Psoas muscle (tissue), 7 donors: ENCODE measurements at regions not wholly inside any gene's neighbourhood (a gene's known extent, or its start where the extent isn't known, plus 50 kb on each side); places are given as distances from the start of the nearest gene placed in this dataset.

Experiments
- ATAC-seq, 4 donors: fragments of 200-7000 bp; cut with Tn5 transposase; one replicate each; pipeline ENCODE4 v1.9.1; 2020; ENCODE audit warnings: moderate library complexity in 3 of 4, mild to moderate bottlenecking in 2 of 4
- DNase-seq, 2 donors: peaks; one replicate each; pipeline ENCODE4 v3.0.0-alpha.2; 2020
- H3K27ac ChIP-seq: fragments of 200-600 bp; one replicate; pipeline ENCODE4 v1.8.0; 2022
- H3K27me3 ChIP-seq, 3 donors: fragments of 200-600 bp in 1 of 3; one replicate each; pipeline versions ENCODE4 v1.6.1 to v1.8.0; 2013 to 2022; ENCODE audit warnings: low read length in 2 of 3, mild to moderate bottlenecking in 2 of 3, moderate library complexity in 1 of 3; ENCODE audit not compliant: insufficient read depth in 3 of 3
- H3K36me3 ChIP-seq, 2 donors: fragments of 200-600 bp in 1 of 2; one replicate each; pipeline versions ENCODE4 v1.6.1 to v1.8.0; 2013 to 2022; ENCODE audit warnings: low read depth in 1 of 2, mild to moderate bottlenecking in 1 of 2, moderate library complexity in 1 of 2; ENCODE audit not compliant: insufficient read depth in 1 of 2
- H3K4me1 ChIP-seq: fragments of 200-600 bp; one replicate; pipeline ENCODE4 v1.8.0; 2022
- H3K4me3 ChIP-seq: fragments of 200-600 bp; one replicate; pipeline ENCODE4 v1.8.0; 2022; ENCODE audit warnings: mild to moderate bottlenecking
- H3K9me3 ChIP-seq: fragments of 200-600 bp; one replicate; pipeline ENCODE4 v1.8.0; 2022
- WGBS, 3 donors: extraction: QIAGEN DNeasy Blood & Tissue Kit; methylation state at CpG; one replicate each; pipeline versions ENCODE4 v1.1.6 to v1.1.7; 2013; 5-methylcytosine and 5-hydroxymethylcytosine counted together
- intact Hi-C, 2 donors: fragments of 100-400 bp; cut with DNase I; formaldehyde crosslinking; loops; one replicate each; pipeline versions ENCODE4 v1.11.0 to v1.14.2; 2022
- TF ChIP-seq, protein P1 (sequence below): fragments of 200-600 bp; IDR thresholded peaks from one replicate; pipeline ENCODE4 v1.8.0; 2022; ENCODE audit warnings: antibody characterized with exemption
- donor health status: healthy with polysubstance abuse.
- donor health status: DM: no; HTN: no; CAD: no; lungs with moderate emphysema.
- donor health status: Bipolar disorder and iron deficiency.
- donor health status: healthy.
- donor health status: DM: yes; HTN: yes; CAD: no.
- donor health status: DM: no; HTN: no; CAD: no.
- donor health status: DM: yes; HTN: yes; CAD: no.

DNA sequence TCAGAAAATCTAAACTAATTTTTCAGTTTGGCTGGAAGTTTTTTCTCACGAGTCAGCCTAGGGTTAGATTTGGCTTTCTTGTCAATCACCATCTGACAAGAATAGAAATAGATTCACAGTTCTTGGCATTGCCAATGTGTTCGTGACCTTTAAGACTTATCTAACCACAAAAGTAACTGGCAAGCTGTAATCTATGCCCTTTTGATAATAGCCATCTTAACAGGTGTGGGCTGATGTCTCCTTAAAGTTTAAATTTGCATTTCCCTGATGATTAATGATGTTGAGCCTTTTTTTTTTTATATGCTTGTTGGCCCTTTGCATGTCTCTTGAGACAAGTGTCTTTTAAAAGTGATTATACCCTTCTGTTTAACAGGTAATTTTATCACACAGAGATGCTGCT is 460.3 kb upstream of the PRKX start:
- no peaks in the 10 kb centered on the region for H3K4me1 ChIP-seq
- TF ChIP-seq, protein P1, sequence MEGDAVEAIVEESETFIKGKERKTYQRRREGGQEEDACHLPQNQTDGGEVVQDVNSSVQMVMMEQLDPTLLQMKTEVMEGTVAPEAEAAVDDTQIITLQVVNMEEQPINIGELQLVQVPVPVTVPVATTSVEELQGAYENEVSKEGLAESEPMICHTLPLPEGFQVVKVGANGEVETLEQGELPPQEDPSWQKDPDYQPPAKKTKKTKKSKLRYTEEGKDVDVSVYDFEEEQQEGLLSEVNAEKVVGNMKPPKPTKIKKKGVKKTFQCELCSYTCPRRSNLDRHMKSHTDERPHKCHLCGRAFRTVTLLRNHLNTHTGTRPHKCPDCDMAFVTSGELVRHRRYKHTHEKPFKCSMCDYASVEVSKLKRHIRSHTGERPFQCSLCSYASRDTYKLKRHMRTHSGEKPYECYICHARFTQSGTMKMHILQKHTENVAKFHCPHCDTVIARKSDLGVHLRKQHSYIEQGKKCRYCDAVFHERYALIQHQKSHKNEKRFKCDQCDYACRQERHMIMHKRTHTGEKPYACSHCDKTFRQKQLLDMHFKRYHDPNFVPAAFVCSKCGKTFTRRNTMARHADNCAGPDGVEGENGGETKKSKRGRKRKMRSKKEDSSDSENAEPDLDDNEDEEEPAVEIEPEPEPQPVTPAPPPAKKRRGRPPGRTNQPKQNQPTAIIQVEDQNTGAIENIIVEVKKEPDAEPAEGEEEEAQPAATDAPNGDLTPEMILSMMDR: no peak
- DNase-seq (no peak), ATAC-seq (no peak)
- H3K4me3 ChIP-seq: no peak overlapping the region
- no peak overlapping the region for H3K27ac ChIP-seq
- no peaks in the 10 kb centered on the region for H3K36me3 ChIP-seq
- no peaks in the 10 kb centered on the region for H3K9me3 ChIP-seq
- no peaks in the 10 kb centered on the region for H3K27me3 ChIP-seq
- WGBS, 3 donors: 58 to 68% (median 62%) methylated on average over 2 of the region's 2 CpGs
- intact Hi-C loops: no loop called here

DNA sequence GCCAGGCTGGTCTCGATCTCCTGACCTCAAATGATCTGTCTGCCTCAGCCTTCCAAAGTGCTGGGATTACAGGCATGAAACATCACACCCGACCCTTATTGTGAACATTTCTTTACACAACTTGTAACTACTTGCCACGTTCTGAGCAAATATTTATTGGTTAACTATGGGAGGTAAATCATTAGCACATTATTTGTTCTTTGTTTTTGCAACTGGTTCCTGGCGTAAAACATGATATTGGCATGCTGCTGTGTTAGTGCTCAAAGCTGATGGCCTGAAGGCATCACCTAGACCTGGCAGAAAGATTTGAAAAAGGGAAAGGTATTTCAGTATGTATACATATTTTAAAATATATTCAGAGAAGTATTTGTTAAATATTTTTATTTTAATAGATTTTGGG is 438.3 kb upstream of the PRKX start:
- TF ChIP-seq, protein P1: no peak
- Histone ChIP-seq H3K36me3 (no peaks in the 10 kb centered on the region), H3K4me3 (no peak overlapping the region), H3K27ac (no peak overlapping the region), H3K27me3 (no peaks in the 10 kb centered on the region), H3K9me3 (no peaks in the 10 kb centered on the region), H3K4me1 (no peaks in the 10 kb centered on the region)
- intact Hi-C loops: no loop called here
- 51 to 56% (median 53%) methylated on average over 4 of the region's 4 CpGs for WGBS, 3 donors
- ATAC-seq: no peak
- DNase-seq: no peak

DNA sequence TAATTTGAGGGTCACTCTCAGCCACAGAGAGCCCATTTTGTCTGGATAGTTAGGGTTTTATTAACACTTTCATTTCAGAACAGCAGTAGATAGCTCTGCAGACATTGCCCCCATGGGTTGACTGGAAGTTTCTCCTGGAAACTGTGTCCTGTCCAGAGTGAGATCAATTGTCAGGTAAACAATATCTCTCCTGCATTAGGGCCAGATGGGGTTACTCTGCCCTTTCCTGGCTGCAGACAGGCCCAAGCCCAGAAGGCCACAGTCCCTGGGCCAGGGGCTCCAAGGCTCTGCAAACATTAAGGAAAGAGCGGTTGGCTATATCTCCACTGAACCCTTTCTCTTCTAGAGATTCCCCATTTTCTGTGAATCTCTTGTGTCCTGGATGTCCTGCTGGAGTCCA is 436.8 kb upstream of the PRKX start:
- no peaks in the 10 kb centered on the region for H3K36me3 ChIP-seq
- WGBS, 3 donors: 85 to 100% (median 100%) methylated on average over 1 of the region's 1 CpG
- TF ChIP-seq, protein P1: no peak

DNA sequence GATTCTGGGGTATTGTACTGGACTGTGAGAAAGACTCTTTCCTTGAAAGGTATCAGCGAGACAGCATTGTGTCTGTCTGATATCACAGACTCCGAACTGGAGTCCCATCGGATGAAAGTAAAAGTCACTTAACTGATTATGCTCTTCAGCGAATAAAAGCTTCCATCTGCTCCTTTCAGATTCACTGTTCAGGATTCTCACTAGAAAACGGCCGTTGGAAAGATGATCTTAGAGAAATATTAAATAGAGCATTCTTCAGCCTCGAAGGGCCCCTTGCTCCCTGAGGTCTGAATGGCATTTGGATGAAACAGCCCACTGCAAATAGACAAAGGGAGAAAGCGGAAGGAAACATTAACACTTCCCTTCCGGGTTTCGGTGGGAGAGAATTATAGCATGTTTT is 416.2 kb upstream of the PRKX start:
- H3K4me1 ChIP-seq: no peaks in the 10 kb centered on the region
- no peaks in the 10 kb centered on the region for H3K36me3 ChIP-seq
- no peaks in the 10 kb centered on the region for H3K9me3 ChIP-seq
- H3K27me3 ChIP-seq: no peaks in the 10 kb centered on the region
- H3K27ac ChIP-seq: no peak overlapping the region
- intact Hi-C loops: no loop called here
- H3K4me3 ChIP-seq: no peak overlapping the region
- 28 to 42% (median 33%) methylated on average over 10 of the region's 10 CpGs for WGBS, 3 donors
- no peak for DNase-seq
- TF ChIP-seq, protein P1: no peak
- no peak for ATAC-seq

More for the DNA sequence above, 436.8 kb upstream of the PRKX start:
- intact Hi-C loops: no loop called here
- ATAC-seq: no peak
- no peak overlapping the region for H3K4me3 ChIP-seq
- H3K27me3 ChIP-seq: no peaks in the 10 kb centered on the region
- DNase-seq: no peak
- no peaks in the 10 kb centered on the region for H3K9me3 ChIP-seq
- H3K4me1 ChIP-seq: no peaks in the 10 kb centered on the region
- no peak overlapping the region for H3K27ac ChIP-seq
